A549 (cell line): ENCODE measurements at regions not wholly inside any gene's neighbourhood (a gene's known extent, or its start where the extent isn't known, plus 50 kb on each side); places are given as distances from the start of the nearest gene placed in this dataset.
"Not testable (repeated sequence)": the region's sequence is repeated elsewhere in the genome, so short reads cannot be mapped to it uniquely, and the experiment has no call there.

Experiments
- ATAC-seq, 2 experiments: fragments of 200-7000 bp in 1 of 2; fragments of >200 bp in 1 of 2; cut with Nextera tagmentation in 1 of 2; cut with Tn5 transposase in 1 of 2; 3 replicates each; pipeline versions ENCODE4 v1.8.0 to v1.9.1; 2018 to 2020; ENCODE audit warnings: mild to moderate bottlenecking in 1 of 2, moderate library complexity in 1 of 2
- CTCF ChIA-PET: fragments of 300-600 bp; sonication (Branson Sonifier 250); formaldehyde crosslinking; extraction: SDS; loops from one replicate; lab custom pipeline; 2021; ENCODE audit warnings: antibody characterized with exemption, inconsistent platforms; lab: Yijun Ruan, JAX
- POLR2A ChIA-PET: fragments of 350-600 bp; formaldehyde crosslinking; extraction: SDS; loops from one replicate; lab custom pipeline; 2021; ENCODE audit warnings: antibody characterized with exemption, inconsistent platforms; lab: Yijun Ruan, JAX
- DNase-seq, 2 experiments: peaks; one replicate each; pipeline versions ENCODE4 v3.0.0 to v3.0.0-alpha.2; 2011 to 2016; ENCODE audit warnings: low read depth in 1 of 2, low spot score in 1 of 2
- FAIRE-seq: peaks from 2 replicates; lab custom pipeline; 2011; peaks lifted over from hg19 to GRCh38; lab: Jason Lieb, UNC
- H3K27ac ChIP-seq, 2 experiments: fragments of >200 bp; sonication (Bioruptor Twin); formaldehyde crosslinking; 3 replicates each; pipeline ENCODE4 v1.5.1; 2016 to 2017
- H3K4me1 ChIP-seq: fragments of >200 bp; sonication (Bioruptor Twin); formaldehyde crosslinking; 3 replicates; pipeline ENCODE4 v1.6.1; 2016
- H3K4me2 ChIP-seq: fragments of >200 bp; sonication (Bioruptor Twin); formaldehyde crosslinking; 3 replicates; pipeline ENCODE4 v1.6.1; 2016
- H3K4me3 ChIP-seq: fragments of >200 bp; sonication (Bioruptor Twin); formaldehyde crosslinking; 3 replicates; pipeline ENCODE4 v1.5.1; 2016
- H3K9me3 ChIP-seq: fragments of >200 bp; sonication (Bioruptor Twin); formaldehyde crosslinking; 3 replicates; pipeline ENCODE4 v1.6.1; 2016
- CHD2 ChIP-seq: fragments of 150-350 bp; IDR thresholded peaks from 2 replicates; pipeline ENCODE4 v1.6.1; 2014; ENCODE audit warnings: low read length; ENCODE audit not compliant: partially characterized antibody
- CHD4 ChIP-seq: fragments of 200-600 bp; sonication (generic); IDR thresholded peaks from 2 replicates; pipeline ENCODE4 v1.6.1; 2016; ENCODE audit warnings: antibody characterized with exemption, mild to moderate bottlenecking, borderline replicate concordance
- EP300 ChIP-seq, 2 experiments: fragments of >200 bp; sonication (Bioruptor Twin); formaldehyde crosslinking; IDR thresholded peaks; 2 replicates in 1 of 2; 3 replicates in 1 of 2; pipeline ENCODE4 v1.6.1; 2016 to 2017
- FOSB ChIP-seq: fragments of 250-450 bp; sonication (Bioruptor Pico); IDR thresholded peaks from 2 replicates; pipeline ENCODE4 v1.5.0; 2020; ENCODE audit warnings: mild to moderate bottlenecking, moderate library complexity
- FOXS1 ChIP-seq: fragments of 250-450 bp; sonication (Bioruptor Pico); IDR thresholded peaks from 2 replicates; pipeline ENCODE4 v1.5.0; 2020; ENCODE audit warnings: mild to moderate bottlenecking, moderate library complexity
- HEYL ChIP-seq: fragments of 250-450 bp; sonication (Bioruptor Pico); IDR thresholded peaks from 2 replicates; pipeline ENCODE4 v1.8.0; 2021; ENCODE audit warnings: mild to moderate bottlenecking, moderate library complexity
- HMGXB4 ChIP-seq: fragments of 250-450 bp; sonication (Bioruptor Pico); IDR thresholded peaks from 2 replicates; pipeline ENCODE4 v1.5.0; 2021; ENCODE audit warnings: mild to moderate bottlenecking, moderate library complexity, borderline replicate concordance
- HOXB13 ChIP-seq: fragments of 250-450 bp; sonication (Bioruptor Pico); IDR thresholded peaks from 2 replicates; pipeline ENCODE4 v1.5.0; 2020; ENCODE audit warnings: low read depth, mild to moderate bottlenecking, moderate library complexity
- JUNB ChIP-seq: fragments of >200 bp; sonication (Bioruptor Twin); formaldehyde crosslinking; IDR thresholded peaks from 2 replicates; pipeline ENCODE4 v1.6.1; 2016
- MAX ChIP-seq: IDR thresholded peaks from 2 replicates; pipeline ENCODE4 v1.6.1; 2012
- NFE2L2 ChIP-seq: fragments of 150-350 bp; conservative IDR thresholded peaks from 2 replicates; pipeline ENCODE4 v1.6.1; 2014; ENCODE audit warnings: low read length
- NR3C1 ChIP-seq: fragments of >200 bp; sonication (Bioruptor Twin); formaldehyde crosslinking; IDR thresholded peaks from 3 replicates; pipeline ENCODE4 v1.6.1; 2017
- PHF8 ChIP-seq: fragments of 200-600 bp; sonication (generic); IDR thresholded peaks from 2 replicates; pipeline ENCODE4 v1.6.1; 2016; ENCODE audit warnings: low read depth, mild to moderate bottlenecking, antibody characterized with exemption, moderate library complexity, borderline replicate concordance
- POLR2A ChIP-seq: IDR thresholded peaks from 2 replicates; pipeline ENCODE4 v1.6.1; 2012; ENCODE audit warnings: mild to moderate bottlenecking, low read length
- RARB ChIP-seq: fragments of 250-450 bp; sonication (Bioruptor Pico); IDR thresholded peaks from 2 replicates; pipeline ENCODE4 v1.8.0; 2021; ENCODE audit warnings: mild to moderate bottlenecking, moderate library complexity
- REST ChIP-seq: fragments of 200-600 bp; sonication (generic); IDR thresholded peaks from 2 replicates; pipeline ENCODE4 v1.6.1; 2016; ENCODE audit warnings: antibody characterized with exemption, mild to moderate bottlenecking, moderate library complexity
- SMC3 ChIP-seq: fragments of >200 bp; sonication (Bioruptor Twin); formaldehyde crosslinking; IDR thresholded peaks from 3 replicates; pipeline ENCODE4 v1.6.1; 2018; ENCODE audit warnings: inconsistent platforms
- ZFP36 ChIP-seq: fragments of 450-650 bp; IDR thresholded peaks from 2 replicates; pipeline ENCODE4 v1.6.1; 2014; ENCODE audit warnings: borderline replicate concordance; ENCODE audit not compliant: partially characterized antibody
- ZNF302 ChIP-seq: fragments of 250-450 bp; sonication (Bioruptor Pico); IDR thresholded peaks from 2 replicates; pipeline ENCODE4 v1.9.0; 2021; ENCODE audit warnings: inconsistent platforms, mild to moderate bottlenecking, moderate library complexity
- WGBS: methylation state at CpG from one replicate; pipeline ENCODE4 v1.1.6; 2017; ENCODE audit errors: missing lambda C conversion rate; 5-methylcytosine and 5-hydroxymethylcytosine counted together
- TF ChIP-seq, protein P1 (sequence below): fragments of 450-650 bp; IDR thresholded peaks from 2 replicates; pipeline ENCODE4 v1.6.1; 2014; ENCODE audit warnings: antibody characterized with exemption
- TF ChIP-seq, protein P2 (sequence below): IDR thresholded peaks from 2 replicates; pipeline ENCODE4 v1.6.1; 2012
- TF ChIP-seq, protein P3 (sequence below): fragments of >200 bp; sonication (Bioruptor Twin); formaldehyde crosslinking; IDR thresholded peaks from 3 replicates; pipeline ENCODE4 v1.5.1; 2016
- TF ChIP-seq, protein P4 (sequence below): fragments of 150-350 bp; IDR thresholded peaks from 2 replicates; pipeline ENCODE4 v1.6.1; 2014; ENCODE audit warnings: low read depth, mild to moderate bottlenecking, low read length

DNA sequence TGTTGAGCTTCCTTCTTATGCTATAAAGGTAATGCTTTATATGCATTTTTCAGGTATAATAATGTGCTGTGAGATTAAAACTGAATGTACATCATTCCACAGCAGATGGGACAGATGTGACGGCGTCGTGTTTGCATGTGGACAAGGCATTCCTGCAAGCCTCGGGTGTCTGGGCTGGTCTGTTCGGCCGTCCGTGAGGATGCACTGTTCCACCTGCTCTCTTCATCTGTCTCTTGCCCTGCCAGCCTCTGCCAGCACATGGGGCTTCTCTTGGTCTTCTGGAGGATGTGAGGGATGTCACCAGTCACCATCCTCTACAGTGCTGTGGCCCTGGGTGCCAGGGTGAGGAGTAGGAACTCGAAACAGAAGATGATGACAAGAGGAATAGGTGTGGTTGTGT, 223.2 kb downstream of the ERMARD start:
- Histone ChIP-seq H3K4me2 (no peak overlapping the region), H3K4me3 (no peak overlapping the region), H3K4me1 (no peaks in the 10 kb centered on the region), H3K27ac (no peak overlapping the region), H3K9me3 (no peaks in the 10 kb centered on the region)
- 24% methylated on average over 5 of the region's 8 CpGs for WGBS
- TF ChIP-seq HMGXB4 (no peak), FOXS1 (CRISPR knock-in tag) (no peak), RARB (CRISPR knock-in tag) (no peak), ZNF302 (CRISPR knock-in tag) (no peak), PHF8 (no peak), FOSB (CRISPR knock-in tag) (no peak), ZFP36 (no peak)
- TF ChIP-seq, protein P1, sequence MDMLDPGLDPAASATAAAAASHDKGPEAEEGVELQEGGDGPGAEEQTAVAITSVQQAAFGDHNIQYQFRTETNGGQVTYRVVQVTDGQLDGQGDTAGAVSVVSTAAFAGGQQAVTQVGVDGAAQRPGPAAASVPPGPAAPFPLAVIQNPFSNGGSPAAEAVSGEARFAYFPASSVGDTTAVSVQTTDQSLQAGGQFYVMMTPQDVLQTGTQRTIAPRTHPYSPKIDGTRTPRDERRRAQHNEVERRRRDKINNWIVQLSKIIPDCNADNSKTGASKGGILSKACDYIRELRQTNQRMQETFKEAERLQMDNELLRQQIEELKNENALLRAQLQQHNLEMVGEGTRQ = no peak
- CTCF ChIA-PET = no interaction called here
- POLR2A ChIA-PET = no interaction called here
- DNase-seq (no peak), ATAC-seq (no peak), FAIRE-seq (no peak)

GRCh38 chr6:169973588-169974467, 222.4 kb downstream of the ERMARD start:
- POLR2A ChIA-PET, ATAC-seq, H3K27ac ChIP-seq, H3K9me3 ChIP-seq, H3K4me3 ChIP-seq, H3K4me2 ChIP-seq, DNase-seq, CTCF ChIA-PET, FAIRE-seq, H3K4me1 ChIP-seq: not testable (repeated sequence)
- WGBS = 25% methylated on average over 14 of the region's 21 CpGs

DNA sequence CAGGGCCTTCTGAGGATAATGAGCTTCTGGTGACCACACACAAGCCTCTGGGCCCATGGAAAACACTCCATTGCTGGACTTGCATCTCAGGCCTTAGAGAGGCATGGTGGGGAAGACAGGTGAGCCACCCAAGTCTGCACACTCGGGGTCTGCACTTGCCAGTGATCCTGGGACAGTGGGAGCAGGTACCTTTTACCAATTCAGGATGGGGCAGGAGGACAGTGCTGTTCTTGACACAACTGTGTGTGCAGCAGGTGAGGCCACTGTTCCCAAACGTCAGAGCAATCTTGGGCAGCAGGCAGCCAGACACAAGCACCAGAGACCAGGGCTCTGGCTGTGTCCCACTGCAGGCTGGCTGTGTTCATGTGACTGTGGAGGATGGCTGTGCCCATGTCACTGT, 221.3 kb downstream of the ERMARD start:
- no peak for FAIRE-seq
- no peak overlapping the region for H3K4me3 ChIP-seq
- ATAC-seq = no peak
- no peaks in the 10 kb centered on the region for H3K4me1 ChIP-seq
- ChIA-PET CTCF (no interaction called here), POLR2A (no interaction called here)
- no peak overlapping the region for H3K4me2 ChIP-seq
- H3K9me3 ChIP-seq = no peaks in the 10 kb centered on the region
- no peak overlapping the region for H3K27ac ChIP-seq
- no CpG with 5 or more reads among the region's 2 CpGs for WGBS
- no peak for DNase-seq
- TF ChIP-seq SMC3 (no peak), CHD4 (no peak), REST (no peak), HEYL (CRISPR knock-in tag) (no peak), MAX (no peak), EP300 (IDR thresholded peaks at IDR 0.05) (no peak), POLR2A (no peak), CHD2 (no peak), JUNB (no peak), HOXB13 (CRISPR knock-in tag) (no peak), NFE2L2 (no peak), NR3C1 (no peak)
- TF ChIP-seq, protein P2, sequence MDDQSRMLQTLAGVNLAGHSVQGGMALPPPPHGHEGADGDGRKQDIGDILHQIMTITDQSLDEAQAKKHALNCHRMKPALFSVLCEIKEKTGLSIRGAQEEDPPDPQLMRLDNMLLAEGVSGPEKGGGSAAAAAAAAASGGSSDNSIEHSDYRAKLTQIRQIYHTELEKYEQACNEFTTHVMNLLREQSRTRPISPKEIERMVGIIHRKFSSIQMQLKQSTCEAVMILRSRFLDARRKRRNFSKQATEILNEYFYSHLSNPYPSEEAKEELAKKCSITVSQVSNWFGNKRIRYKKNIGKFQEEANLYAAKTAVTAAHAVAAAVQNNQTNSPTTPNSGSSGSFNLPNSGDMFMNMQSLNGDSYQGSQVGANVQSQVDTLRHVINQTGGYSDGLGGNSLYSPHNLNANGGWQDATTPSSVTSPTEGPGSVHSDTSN = no peak
- TF ChIP-seq, protein P3, sequence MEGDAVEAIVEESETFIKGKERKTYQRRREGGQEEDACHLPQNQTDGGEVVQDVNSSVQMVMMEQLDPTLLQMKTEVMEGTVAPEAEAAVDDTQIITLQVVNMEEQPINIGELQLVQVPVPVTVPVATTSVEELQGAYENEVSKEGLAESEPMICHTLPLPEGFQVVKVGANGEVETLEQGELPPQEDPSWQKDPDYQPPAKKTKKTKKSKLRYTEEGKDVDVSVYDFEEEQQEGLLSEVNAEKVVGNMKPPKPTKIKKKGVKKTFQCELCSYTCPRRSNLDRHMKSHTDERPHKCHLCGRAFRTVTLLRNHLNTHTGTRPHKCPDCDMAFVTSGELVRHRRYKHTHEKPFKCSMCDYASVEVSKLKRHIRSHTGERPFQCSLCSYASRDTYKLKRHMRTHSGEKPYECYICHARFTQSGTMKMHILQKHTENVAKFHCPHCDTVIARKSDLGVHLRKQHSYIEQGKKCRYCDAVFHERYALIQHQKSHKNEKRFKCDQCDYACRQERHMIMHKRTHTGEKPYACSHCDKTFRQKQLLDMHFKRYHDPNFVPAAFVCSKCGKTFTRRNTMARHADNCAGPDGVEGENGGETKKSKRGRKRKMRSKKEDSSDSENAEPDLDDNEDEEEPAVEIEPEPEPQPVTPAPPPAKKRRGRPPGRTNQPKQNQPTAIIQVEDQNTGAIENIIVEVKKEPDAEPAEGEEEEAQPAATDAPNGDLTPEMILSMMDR = no peak
- TF ChIP-seq, protein P4, sequence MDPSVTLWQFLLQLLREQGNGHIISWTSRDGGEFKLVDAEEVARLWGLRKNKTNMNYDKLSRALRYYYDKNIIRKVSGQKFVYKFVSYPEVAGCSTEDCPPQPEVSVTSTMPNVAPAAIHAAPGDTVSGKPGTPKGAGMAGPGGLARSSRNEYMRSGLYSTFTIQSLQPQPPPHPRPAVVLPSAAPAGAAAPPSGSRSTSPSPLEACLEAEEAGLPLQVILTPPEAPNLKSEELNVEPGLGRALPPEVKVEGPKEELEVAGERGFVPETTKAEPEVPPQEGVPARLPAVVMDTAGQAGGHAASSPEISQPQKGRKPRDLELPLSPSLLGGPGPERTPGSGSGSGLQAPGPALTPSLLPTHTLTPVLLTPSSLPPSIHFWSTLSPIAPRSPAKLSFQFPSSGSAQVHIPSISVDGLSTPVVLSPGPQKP = no peak
